Neural cell (in vitro differentiated cells): ENCODE measurements at regions not wholly inside any gene's neighbourhood (a gene's known extent, or its start where the extent isn't known, plus 50 kb on each side); places are given as distances from the start of the nearest gene placed in this dataset.

Experiments
- CTCF ChIP-seq: fragments of 450-650 bp; IDR thresholded peaks from 2 replicates; pipeline ENCODE4 v1.5.1; 2014; ENCODE audit warnings: antibody characterized with exemption, mild to moderate bottlenecking, moderate library complexity; ENCODE audit not compliant: poor library complexity, severe bottlenecking
- EP300 ChIP-seq: fragments of 450-650 bp; conservative IDR thresholded peaks from 2 replicates; pipeline ENCODE4 v1.6.1; 2014; ENCODE audit warnings: antibody characterized with exemption, mild to moderate bottlenecking, moderate library complexity; ENCODE audit not compliant: poor library complexity, severe bottlenecking
- EZH2 ChIP-seq: fragments of 200-600, 300-800 bp; shearing (Covaris generic), sonication (generic); IDR thresholded peaks from 2 replicates; pipeline ENCODE4 v1.6.1; 2014; ENCODE audit warnings: antibody characterized with exemption, low read length, borderline replicate concordance, mild to moderate bottlenecking; ENCODE audit not compliant: insufficient read depth, poor library complexity, severe bottlenecking
- POLR2AphosphoS5 ChIP-seq: IDR thresholded peaks from 2 replicates; pipeline ENCODE4 v1.6.1; 2012
- REST ChIP-seq: IDR thresholded peaks from 2 replicates; pipeline ENCODE4 v1.6.1; 2012; ENCODE audit warnings: borderline replicate concordance
- SMC3 ChIP-seq: fragments of 450-650 bp; conservative IDR thresholded peaks from 2 replicates; pipeline ENCODE4 v1.6.1; 2014; ENCODE audit warnings: antibody characterized with exemption, mild to moderate bottlenecking, moderate library complexity; ENCODE audit not compliant: poor library complexity

DNA sequence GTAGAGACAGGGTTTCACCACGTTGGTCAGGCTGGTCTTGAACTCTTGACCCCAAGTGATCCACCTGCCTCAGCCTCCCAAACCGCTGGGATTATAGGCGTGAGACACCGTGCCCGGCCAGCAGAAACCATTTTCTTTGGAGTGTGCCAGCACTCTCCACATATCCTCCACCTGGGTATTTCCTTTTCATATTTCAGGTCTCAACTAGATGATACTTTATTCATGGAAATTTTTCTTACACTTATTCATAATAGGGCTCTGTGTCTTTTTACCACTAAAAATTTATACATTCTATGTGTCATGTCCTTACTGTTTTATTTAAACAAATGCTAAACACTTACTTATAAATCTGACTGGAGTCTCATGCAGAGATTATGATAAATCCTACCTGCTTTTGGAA lies 305.9 kb downstream of the PCDH20 start:
- TF ChIP-seq EZH2 (no peak), EP300 (no peak), POLR2AphosphoS5 (no peak), CTCF (no peak), REST (no peak), SMC3 (no peak)
